Gastrocnemius medialis (tissue), 4 donors: ENCODE measurements at regions not wholly inside any gene's neighbourhood (a gene's known extent, or its start where the extent isn't known, plus 50 kb on each side); places are given as distances from the start of the nearest gene placed in this dataset.

Experiments used
- ATAC-seq, 2 donors: fragments of 150-250 bp; one replicate each; pipeline ENCODE4 v1.9.1; 2016
- DNase-seq, 2 donors: peaks; one replicate each; pipeline ENCODE4 v3.0.0-alpha.2; 2019
- H3K27ac ChIP-seq, 4 donors: fragments of 200-600 bp; sonication (generic); 1 replicate in 1 of 4; 2 replicates in 3 of 4; pipeline ENCODE4 v1.5.1; 2016 to 2018; ENCODE audit warnings: mild to moderate bottlenecking in 2 of 4, moderate library complexity in 1 of 4
- H3K27me3 ChIP-seq, 3 donors: fragments of 200-600 bp; sonication (generic) in 2 of 3; 1 replicate in 1 of 3; 2 replicates in 2 of 3; pipeline versions ENCODE4 v1.5.1 to v1.6.0; 2016 to 2019; ENCODE audit warnings: mild to moderate bottlenecking in 1 of 3, moderate library complexity in 1 of 3
- H3K36me3 ChIP-seq, 2 donors: fragments of 200-600 bp; sonication (generic) in 1 of 2; one replicate each; pipeline ENCODE4 v1.5.1; 2017 to 2018
- H3K4me1 ChIP-seq, 2 donors: fragments of 200-600 bp; sonication (generic) in 1 of 2; one replicate each; pipeline ENCODE4 v1.5.1; 2016 to 2017; ENCODE audit warnings: mild to moderate bottlenecking in 2 of 2
- H3K4me3 ChIP-seq, 4 donors: fragments of 200-600 bp; sonication (generic) in 3 of 4; 1 replicate in 1 of 4; 2 replicates in 3 of 4; pipeline ENCODE4 v1.5.1; 2016 to 2019; ENCODE audit warnings: mild to moderate bottlenecking in 2 of 4
- H3K9me3 ChIP-seq, 3 donors: fragments of 200-600 bp; sonication (generic) in 2 of 3; 1 replicate in 1 of 3; 2 replicates in 2 of 3; pipeline ENCODE4 v1.5.1; 2016 to 2019
- POLR2A ChIP-seq, 2 donors: fragments of 450-650 bp; IDR thresholded peaks; one replicate each; pipeline ENCODE4 v1.6.1; 2017; ENCODE audit warnings: antibody characterized with exemption in 2 of 2, mild to moderate bottlenecking in 2 of 2, moderate library complexity in 2 of 2
- in situ Hi-C, 4 donors: fragments of 200-750 bp; cut with MboI; loops; one replicate each; pipeline versions ENCODE4 v1.15.0 to v1.8.0; 2017; ENCODE audit warnings: low sequenced_read_pairs in 4 of 4
- intact Hi-C: fragments of 100-400 bp; cut with DNase I; formaldehyde crosslinking; loops from one replicate; pipeline ENCODE4 v1.15.1; 2023; ENCODE audit warnings: low total_unique reads
- TF ChIP-seq, protein P1 (sequence below), 5 experiments: fragments of 450-650 bp in 3 of 5; fragments of 200-600 bp in 2 of 5; sonication (generic) in 2 of 5; IDR thresholded peaks in 4 of 5; conservative IDR thresholded peaks in 1 of 5; 1 replicate in 4 of 5; 2 replicates in 1 of 5; pipeline ENCODE4 v1.5.1; 2016 to 2019; ENCODE audit warnings: antibody characterized with exemption in 5 of 5, mild to moderate bottlenecking in 3 of 5, moderate library complexity in 3 of 5

GRCh38 chr9:108108852-108109448 is 619.4 kb upstream of the KLF4 start:
- Histone ChIP-seq H3K27ac (no peak overlapping the region), H3K4me3 (no peak overlapping the region), H3K27me3 (no peaks in the 10 kb centered on the region), H3K9me3 (no peaks in the 10 kb centered on the region), H3K4me1 (no peaks in the 10 kb centered on the region), H3K36me3 (no peaks in the 10 kb centered on the region)
- ATAC-seq (no peak), DNase-seq (no peak)
- no peak for TF ChIP-seq POLR2A (IDR thresholded peaks at IDR 0.05)
- TF ChIP-seq, protein P1, sequence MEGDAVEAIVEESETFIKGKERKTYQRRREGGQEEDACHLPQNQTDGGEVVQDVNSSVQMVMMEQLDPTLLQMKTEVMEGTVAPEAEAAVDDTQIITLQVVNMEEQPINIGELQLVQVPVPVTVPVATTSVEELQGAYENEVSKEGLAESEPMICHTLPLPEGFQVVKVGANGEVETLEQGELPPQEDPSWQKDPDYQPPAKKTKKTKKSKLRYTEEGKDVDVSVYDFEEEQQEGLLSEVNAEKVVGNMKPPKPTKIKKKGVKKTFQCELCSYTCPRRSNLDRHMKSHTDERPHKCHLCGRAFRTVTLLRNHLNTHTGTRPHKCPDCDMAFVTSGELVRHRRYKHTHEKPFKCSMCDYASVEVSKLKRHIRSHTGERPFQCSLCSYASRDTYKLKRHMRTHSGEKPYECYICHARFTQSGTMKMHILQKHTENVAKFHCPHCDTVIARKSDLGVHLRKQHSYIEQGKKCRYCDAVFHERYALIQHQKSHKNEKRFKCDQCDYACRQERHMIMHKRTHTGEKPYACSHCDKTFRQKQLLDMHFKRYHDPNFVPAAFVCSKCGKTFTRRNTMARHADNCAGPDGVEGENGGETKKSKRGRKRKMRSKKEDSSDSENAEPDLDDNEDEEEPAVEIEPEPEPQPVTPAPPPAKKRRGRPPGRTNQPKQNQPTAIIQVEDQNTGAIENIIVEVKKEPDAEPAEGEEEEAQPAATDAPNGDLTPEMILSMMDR (IDR thresholded peaks at IDR 0.05 in 4 of 5, conservative IDR thresholded peaks at IDR 0.05 in 1 of 5), result no peak
- in situ Hi-C loops, result no loop called here
- intact Hi-C loops, result no loop called here

- no peak for DNase-seq
- Histone ChIP-seq H3K9me3 (no peaks in the 10 kb centered on the region), H3K4me1 (no peaks in the 10 kb centered on the region), H3K4me3 (no peak overlapping the region), H3K27me3 (no peaks in the 10 kb centered on the region), H3K27ac (no peak overlapping the region), H3K36me3 (no peaks in the 10 kb centered on the region)
- ATAC-seq, result no peak
- in situ Hi-C loops, result no loop called here
- intact Hi-C loops, result no loop called here
- TF ChIP-seq POLR2A (IDR thresholded peaks at IDR 0.05), result no peak
- TF ChIP-seq, protein P1 (IDR thresholded peaks at IDR 0.05 in 4 of 5, conservative IDR thresholded peaks at IDR 0.05 in 1 of 5), result no peak
These were observed 618.8 kb upstream of the KLF4 start for GRCh38 chr9:108108280-108108851.

GRCh38 chr9:108105885-108106284 is 616.3 kb upstream of the KLF4 start:
- Histone ChIP-seq H3K9me3 (no peaks in the 10 kb centered on the region), H3K4me1 (no peaks in the 10 kb centered on the region), H3K27ac (no peak overlapping the region), H3K36me3 (no peaks in the 10 kb centered on the region), H3K27me3 (no peaks in the 10 kb centered on the region), H3K4me3 (no peak overlapping the region)
- DNase-seq, result peak in 1 of 2 donors; percentile 29
- intact Hi-C loops, result no loop called here
- ATAC-seq, result peak in 1 of 2 donors; percentile 23
- in situ Hi-C loops, result no loop called here
- no peak for TF ChIP-seq POLR2A (IDR thresholded peaks at IDR 0.05)
- TF ChIP-seq, protein P1 (IDR thresholded peaks at IDR 0.05 in 4 of 5, conservative IDR thresholded peaks at IDR 0.05 in 1 of 5), result no peak

GRCh38 chr9:108104991-108105390 is 615.4 kb upstream of the KLF4 start:
- ATAC-seq (no peak), DNase-seq (no peak)
- no peak overlapping the region for H3K4me3 ChIP-seq
- no peak overlapping the region for H3K27ac ChIP-seq
- no peaks in the 10 kb centered on the region for H3K27me3 ChIP-seq
- no peaks in the 10 kb centered on the region for H3K36me3 ChIP-seq
- intact Hi-C loops, result no loop called here
- no peak for TF ChIP-seq POLR2A (IDR thresholded peaks at IDR 0.05)
- TF ChIP-seq, protein P1 (IDR thresholded peaks at IDR 0.05 in 4 of 5, conservative IDR thresholded peaks at IDR 0.05 in 1 of 5), result no peak
- H3K9me3 ChIP-seq, result no peaks in the 10 kb centered on the region
- H3K4me1 ChIP-seq, result no peaks in the 10 kb centered on the region
- in situ Hi-C loops, result no loop called here
